ENCODE measurements at regions not wholly inside any gene's neighbourhood (a gene's known extent, or its start where the extent isn't known, plus 50 kb on each side); places are given as distances from the start of the nearest gene placed in this dataset.

GRCh38 chr7:97601931-97602457 is 129.9 kb upstream of the TAC1 start:
- ATAC-seq (no peak), DNase-seq (ENCODE audit: low spot score) (no peak)

- ATAC-seq = no peak
- DNase-seq (ENCODE audit: low spot score) = no peak
Measured at GRCh38 chr7:97620495-97620894, 111.4 kb upstream of the TAC1 start.

- ATAC-seq = no peak
- no peak for DNase-seq (ENCODE audit: low spot score)
Measured at GRCh38 chr7:97623333-97623732, 108.6 kb upstream of the TAC1 start.

GRCh38 chr7:97630116-97630515 is 101.8 kb upstream of the TAC1 start:
- DNase-seq (ENCODE audit: low spot score) (no peak), ATAC-seq (no peak)

DNA sequence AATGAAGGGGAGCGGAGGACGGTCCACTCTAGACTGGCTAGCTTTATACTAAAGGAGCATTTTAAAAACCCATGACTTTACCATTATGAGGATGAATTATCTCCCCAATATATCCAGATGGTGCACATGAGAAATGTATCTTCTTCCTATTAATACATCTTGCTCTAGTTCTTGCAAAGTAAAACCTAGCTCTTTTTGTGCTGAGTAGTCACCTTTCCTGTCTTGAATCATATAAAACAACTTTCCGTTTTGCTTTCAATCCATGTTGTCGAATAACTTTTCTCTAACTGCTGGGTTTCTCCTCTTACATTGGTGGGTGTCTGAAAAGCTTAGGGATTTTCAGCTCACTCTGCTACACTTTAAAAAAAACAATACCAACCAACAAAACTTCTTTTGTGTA is 96.3 kb upstream of the TAC1 start:
- DNase-seq (ENCODE audit: low spot score) = no peak
- ATAC-seq = no peak

DNA sequence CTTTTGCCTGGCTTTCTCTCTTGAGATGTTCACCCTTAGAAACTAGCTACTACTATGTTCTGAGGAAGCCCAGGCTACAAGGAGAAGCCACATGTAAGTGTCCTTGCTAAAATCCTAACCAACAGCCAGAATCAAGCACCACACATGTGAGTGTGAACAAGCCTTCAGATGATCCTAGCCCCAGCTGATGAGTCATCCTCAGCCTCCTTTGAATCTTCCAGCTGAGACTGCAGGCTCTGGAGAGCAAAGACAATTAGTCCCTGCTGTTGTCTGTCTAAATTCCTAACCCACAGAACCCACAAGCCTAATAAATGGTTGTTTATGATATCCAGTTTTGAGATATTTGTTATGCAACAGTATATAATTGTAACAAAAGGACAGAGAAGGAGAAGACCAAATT is 92.8 kb upstream of the TAC1 start:
- DNase-seq (ENCODE audit: low spot score) (no peak), ATAC-seq (no peak)

DNA sequence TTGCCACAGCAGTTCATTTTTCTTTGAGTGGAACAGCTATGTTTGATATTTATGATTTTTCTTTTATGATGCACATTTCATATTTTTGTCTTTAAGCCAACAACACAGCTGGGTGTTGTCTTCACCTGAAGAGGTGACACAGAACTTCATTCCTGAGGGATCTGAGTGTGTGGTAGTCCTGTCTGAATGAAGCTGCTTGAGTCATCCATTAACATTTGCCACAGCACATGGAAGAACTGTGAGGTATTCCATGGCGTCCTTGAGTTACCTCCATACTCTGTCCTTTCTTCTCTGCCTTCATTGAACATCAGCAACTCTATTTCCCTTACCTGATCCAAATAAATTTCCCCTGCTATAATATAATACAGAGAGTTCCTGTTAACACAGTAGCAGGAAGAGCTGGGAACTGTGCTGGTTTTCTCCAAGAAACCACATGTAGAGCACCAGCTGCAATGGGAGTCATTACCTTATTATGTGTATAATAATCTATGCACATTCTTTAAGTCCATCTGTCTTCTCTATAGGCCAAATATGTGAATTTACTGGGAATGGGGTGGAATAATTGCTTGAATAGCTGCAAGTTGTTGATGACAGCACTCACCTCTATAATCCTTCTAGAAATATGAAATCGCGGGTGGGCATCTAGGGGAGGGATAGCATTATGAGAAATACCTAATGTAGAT is 72.4 kb upstream of the TAC1 start:
- no peak for ATAC-seq
- DNase-seq (ENCODE audit: low spot score) = no peak

GRCh38 chr7:97667359-97667758 is 64.5 kb upstream of the TAC1 start:
- no peak for DNase-seq (ENCODE audit: low spot score)

DNA sequence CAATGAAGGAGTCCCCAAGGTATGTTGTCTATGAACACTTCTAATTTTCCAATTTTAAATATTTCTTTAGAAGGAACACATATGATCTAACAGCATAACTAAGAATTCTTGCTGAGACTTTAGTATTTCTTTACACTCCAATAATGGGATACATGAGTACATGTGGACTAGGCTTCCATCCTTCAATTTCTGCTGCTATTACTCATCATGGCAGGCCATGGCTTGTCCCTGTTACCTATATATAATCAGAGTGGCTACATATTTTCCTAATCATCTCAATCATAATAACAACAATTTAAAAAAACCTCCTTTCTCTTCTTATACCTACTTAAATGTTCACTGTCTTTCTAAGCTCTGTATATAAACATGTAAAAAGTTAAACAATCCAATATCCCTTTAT is 60.3 kb upstream of the TAC1 start:
- ATAC-seq = no peak
- no peak for DNase-seq (ENCODE audit: low spot score)

More at GRCh38 chr7:97667359-97667758, 64.5 kb upstream of the TAC1 start:
- no peak for ATAC-seq

- ATAC-seq (no peak), DNase-seq (ENCODE audit: low spot score) (no peak)
Measured at GRCh38 chr7:97680622-97681021, 51.3 kb upstream of the TAC1 start.
